ENCODE measurements at regions not wholly inside any gene's neighbourhood (a gene's known extent, or its start where the extent isn't known, plus 50 kb on each side); places are given as distances from the start of the nearest gene placed in this dataset.
"Not testable (repeated sequence)": the region's sequence is repeated elsewhere in the genome, so short reads cannot be mapped to it uniquely, and the experiment has no call there.

GRCh38 chr20:53728359-53728758 is 134.7 kb upstream of the ZNF217 start:
- H3K9me3 ChIP-seq: no peaks in the 10 kb centered on the region
- TF ChIP-seq CTCF (IDR thresholded peaks at IDR 0.05): no peak
- intact Hi-C loops (cut with DNase I): no loop called here
- DNase-seq (ENCODE audit: low spot score in 2 of 2): no peak
- no peak overlapping the region for H3K4me3 ChIP-seq
- no peaks in the 10 kb centered on the region for H3K27me3 ChIP-seq
- H3K27ac ChIP-seq: no peak overlapping the region
- H3K36me3 ChIP-seq: no peaks in the 10 kb centered on the region
- no peaks in the 10 kb centered on the region for H3K4me1 ChIP-seq

- H3K4me3 ChIP-seq; DNase-seq (ENCODE audit: low spot score in 2 of 2); H3K27ac ChIP-seq; intact Hi-C loops (cut with DNase I); H3K27me3 ChIP-seq; H3K4me1 ChIP-seq; H3K9me3 ChIP-seq; H3K36me3 ChIP-seq: not testable (repeated sequence)
These were observed 133.6 kb upstream of the ZNF217 start for GRCh38 chr20:53727239-53727638.

- Histone ChIP-seq H3K27ac (no peak overlapping the region), H3K36me3 (no peaks in the 10 kb centered on the region), H3K27me3 (no peaks in the 10 kb centered on the region), H3K9me3 (no peaks in the 10 kb centered on the region), H3K4me3 (no peak overlapping the region), H3K4me1 (no peaks in the 10 kb centered on the region)
- DNase-seq (ENCODE audit: low spot score in 2 of 2): no peak
- intact Hi-C loops (cut with DNase I): no loop called here
- no peak for TF ChIP-seq CTCF (IDR thresholded peaks at IDR 0.05)
These were observed 131.9 kb upstream of the ZNF217 start for GRCh38 chr20:53725575-53725970.

GRCh38 chr20:53723621-53724020 is 130.0 kb upstream of the ZNF217 start:
- TF ChIP-seq CTCF (IDR thresholded peaks at IDR 0.05): no peak

GRCh38 chr20:53723045-53723444 is 129.4 kb upstream of the ZNF217 start:
- H3K9me3 ChIP-seq: no peaks in the 10 kb centered on the region
- no peaks in the 10 kb centered on the region for H3K4me1 ChIP-seq
- H3K4me3 ChIP-seq: no peak overlapping the region
- no peak for TF ChIP-seq CTCF (IDR thresholded peaks at IDR 0.05)
- H3K27me3 ChIP-seq: no peaks in the 10 kb centered on the region
- no peaks in the 10 kb centered on the region for H3K36me3 ChIP-seq
- intact Hi-C loops (cut with DNase I): no loop called here
- DNase-seq (ENCODE audit: low spot score in 2 of 2): no peak
- H3K27ac ChIP-seq: no peak overlapping the region

More at GRCh38 chr20:53723621-53724020, 130.0 kb upstream of the ZNF217 start:
- intact Hi-C loops (cut with DNase I): no loop called here
- Histone ChIP-seq H3K27me3 (no peaks in the 10 kb centered on the region), H3K4me1 (no peaks in the 10 kb centered on the region), H3K9me3 (no peaks in the 10 kb centered on the region), H3K36me3 (no peaks in the 10 kb centered on the region), H3K4me3 (no peak overlapping the region), H3K27ac (no peak overlapping the region)
- no peak for DNase-seq (ENCODE audit: low spot score in 2 of 2)

GRCh38 chr20:53722515-53723036 is 128.9 kb upstream of the ZNF217 start:
- intact Hi-C loops (cut with DNase I): no loop called here
- H3K27ac ChIP-seq: no peak overlapping the region
- no peak for DNase-seq (ENCODE audit: low spot score in 2 of 2)
- no peaks in the 10 kb centered on the region for H3K36me3 ChIP-seq
- no peak overlapping the region for H3K4me3 ChIP-seq
- TF ChIP-seq CTCF (IDR thresholded peaks at IDR 0.05): no peak
- H3K9me3 ChIP-seq: no peaks in the 10 kb centered on the region
- no peaks in the 10 kb centered on the region for H3K27me3 ChIP-seq
- H3K4me1 ChIP-seq: no peaks in the 10 kb centered on the region

GRCh38 chr20:53721445-53721963 is 127.9 kb upstream of the ZNF217 start:
- H3K27me3 ChIP-seq; H3K36me3 ChIP-seq; intact Hi-C loops (cut with DNase I); H3K4me3 ChIP-seq; H3K27ac ChIP-seq; H3K4me1 ChIP-seq; H3K9me3 ChIP-seq; DNase-seq (ENCODE audit: low spot score in 2 of 2): not testable (repeated sequence)

GRCh38 chr20:53719171-53719803 is 125.6 kb upstream of the ZNF217 start:
- DNase-seq (ENCODE audit: low spot score in 2 of 2); H3K9me3 ChIP-seq; intact Hi-C loops (cut with DNase I); H3K4me1 ChIP-seq; H3K36me3 ChIP-seq; H3K27ac ChIP-seq; H3K27me3 ChIP-seq; H3K4me3 ChIP-seq: not testable (repeated sequence)

Measured in ascending aorta (tissue), 2 donors.